NOMO-1 treated with dmso at 0.1 percent for 144 hours (cell line): ENCODE measurements at regions not wholly inside any gene's neighbourhood (a gene's known extent, or its start where the extent isn't known, plus 50 kb on each side); places are given as distances from the start of the nearest gene placed in this dataset.

Experiments
- DNase-seq: peaks from one replicate; lab custom pipeline; 2025; ENCODE audit not compliant: unreplicated experiment; lab: John Stamatoyannopoulos, UW

DNA sequence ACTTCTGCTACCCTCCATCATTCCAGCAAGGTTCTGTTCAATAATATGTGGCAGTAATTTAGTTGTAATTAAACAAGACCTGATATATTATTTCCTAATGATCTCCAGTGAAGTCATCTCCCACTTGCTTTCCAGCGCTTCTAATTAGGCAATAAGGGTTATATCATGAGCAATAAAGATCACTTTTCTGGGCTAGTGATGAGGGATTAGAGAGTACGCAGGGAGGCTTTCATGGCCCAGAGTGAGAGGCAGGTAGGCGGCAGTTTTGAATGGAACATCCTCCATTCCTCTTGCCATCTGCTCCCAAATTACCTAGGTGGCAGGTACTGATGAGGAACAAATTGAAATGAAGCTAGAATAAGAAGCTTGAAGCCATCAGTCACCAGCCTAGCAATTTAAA lies 358.1 kb upstream of the SYT4 start:
- DNase-seq = no peak

DNA sequence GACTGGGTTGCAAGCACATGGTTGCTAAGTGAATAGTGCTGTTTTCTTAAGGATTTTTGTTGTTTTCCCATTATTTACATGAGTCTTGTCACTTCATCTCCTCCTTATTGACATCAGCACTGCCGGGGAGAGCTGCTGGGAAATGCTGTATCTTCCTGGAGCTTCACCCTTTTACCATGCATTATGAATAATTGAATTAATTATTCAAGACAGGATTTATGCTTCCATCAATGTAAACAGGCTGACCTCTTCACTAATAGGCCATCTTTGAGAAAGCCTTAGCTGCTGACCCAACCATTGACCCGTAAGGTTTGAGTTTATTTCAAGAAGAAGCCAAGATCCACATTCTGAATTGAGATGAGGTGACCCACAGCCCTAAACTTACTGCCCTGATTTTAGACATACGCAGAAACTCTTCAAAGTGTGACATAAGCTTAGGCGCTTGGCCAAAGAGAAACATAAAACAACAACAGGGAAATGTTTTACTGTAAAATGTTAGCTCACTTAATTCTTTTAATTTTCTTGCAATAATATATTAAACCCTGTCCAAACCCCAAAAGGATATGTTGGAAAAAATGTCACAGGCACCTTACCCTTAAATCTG lies 365.5 kb upstream of the SYT4 start:
- no peak for DNase-seq

DNA sequence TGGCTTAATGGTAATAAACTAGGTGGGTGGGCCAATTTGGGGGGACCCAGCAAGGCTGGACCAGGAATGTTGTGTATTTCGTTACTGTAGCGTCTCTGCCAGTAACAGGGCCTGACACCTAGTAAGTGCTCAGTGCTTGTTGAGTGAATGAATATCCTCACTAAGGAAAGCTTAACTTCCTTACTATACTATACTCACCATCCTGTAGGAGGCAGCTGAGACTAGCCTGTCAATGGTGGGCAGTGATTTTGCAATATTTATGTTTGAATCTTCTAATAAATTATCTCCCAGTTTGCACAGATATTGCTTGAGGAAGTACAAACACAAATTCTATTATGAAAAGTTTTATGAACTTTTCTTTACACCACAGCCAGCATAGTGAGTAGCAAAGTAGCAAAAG lies 370.7 kb upstream of the SYT4 start:
- no peak for DNase-seq

DNA sequence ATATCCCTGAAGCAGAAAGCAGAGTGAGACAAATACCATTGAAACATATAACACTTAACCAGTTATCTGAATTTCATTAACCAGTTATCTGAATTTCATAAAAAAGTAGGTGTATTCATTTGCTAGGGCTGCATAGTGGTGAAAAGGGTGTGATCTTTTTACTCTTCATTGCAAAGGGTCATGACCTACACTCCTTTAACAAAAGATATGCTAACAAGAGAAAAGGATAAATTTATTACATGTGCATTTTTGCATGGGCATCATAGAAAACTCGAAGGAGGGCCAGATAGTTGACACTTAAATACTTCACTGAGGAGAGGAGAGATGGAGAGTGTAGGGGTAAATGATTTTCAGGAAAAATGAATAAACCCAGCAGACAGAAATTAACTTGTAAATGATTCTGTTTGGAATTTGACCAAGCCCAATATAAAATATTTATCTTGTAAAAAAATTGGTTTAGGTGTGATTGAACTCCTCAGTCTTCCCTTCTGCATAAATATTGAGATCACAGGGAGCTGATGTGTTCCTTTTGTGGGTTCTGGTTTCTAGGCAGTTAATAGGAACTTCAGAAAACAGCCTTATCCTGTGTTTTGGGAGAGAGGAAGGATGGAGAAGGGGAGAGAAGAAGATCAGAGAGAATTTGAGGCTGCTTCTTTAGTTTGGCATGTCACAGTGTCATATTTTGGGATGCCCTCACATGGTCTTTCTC lies 372.5 kb upstream of the SYT4 start:
- DNase-seq = no peak

DNA sequence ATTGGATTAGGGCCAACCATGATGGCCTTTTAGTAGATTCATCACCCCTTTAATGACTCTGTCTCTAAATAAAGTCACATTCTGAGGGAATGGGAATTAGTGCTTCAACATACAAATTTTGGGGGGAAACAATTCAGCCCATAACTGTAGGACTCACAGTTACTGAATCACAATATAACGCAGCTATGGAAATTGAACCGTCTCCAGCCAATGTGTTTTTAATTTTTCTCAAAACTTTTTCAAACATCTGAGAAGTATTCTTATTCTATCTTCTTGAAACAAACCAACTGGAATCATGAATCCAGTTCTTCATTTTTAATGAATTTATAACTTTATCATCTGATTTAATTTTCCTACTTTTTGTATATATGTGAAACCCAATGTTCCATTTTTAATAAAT lies 373.1 kb upstream of the SYT4 start:
- DNase-seq = no peak

DNA sequence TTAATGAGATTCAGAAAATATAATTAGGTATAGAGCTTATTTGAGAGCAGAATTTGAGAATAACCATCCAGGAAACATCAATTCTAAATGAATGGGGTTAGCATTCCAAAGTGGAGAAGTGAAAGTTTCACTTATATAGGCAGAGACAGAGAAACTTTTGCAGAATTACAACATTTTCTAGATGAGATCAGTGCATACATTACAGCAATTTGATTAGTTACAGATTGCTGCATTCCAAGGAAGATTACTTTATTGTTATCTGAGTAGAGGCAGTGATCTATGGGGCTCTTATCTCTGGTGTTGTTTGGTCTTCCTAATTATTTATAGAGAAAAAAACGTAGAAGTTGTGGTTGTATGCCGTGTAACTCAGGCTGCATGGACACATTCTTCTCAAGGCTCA lies 373.8 kb upstream of the SYT4 start:
- no peak for DNase-seq

DNA sequence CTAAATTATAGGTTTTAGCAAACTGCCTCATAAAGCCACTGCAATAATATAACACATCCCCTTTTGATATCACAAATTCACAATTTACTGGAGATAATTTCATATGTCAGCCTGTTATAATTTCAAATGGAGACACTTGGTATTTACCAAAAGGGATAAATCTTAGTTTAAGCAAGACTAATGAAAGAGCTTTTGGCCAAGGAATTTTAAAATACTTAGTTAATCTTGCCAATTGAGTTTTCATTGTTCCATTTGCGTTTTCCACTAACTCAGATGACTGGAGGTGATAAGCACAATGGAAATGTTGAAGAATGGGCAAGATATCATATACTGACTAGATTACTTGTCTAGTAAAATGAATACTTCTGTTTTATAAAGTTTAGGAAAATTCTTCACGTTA lies 379.3 kb upstream of the SYT4 start:
- DNase-seq = no peak

DNA sequence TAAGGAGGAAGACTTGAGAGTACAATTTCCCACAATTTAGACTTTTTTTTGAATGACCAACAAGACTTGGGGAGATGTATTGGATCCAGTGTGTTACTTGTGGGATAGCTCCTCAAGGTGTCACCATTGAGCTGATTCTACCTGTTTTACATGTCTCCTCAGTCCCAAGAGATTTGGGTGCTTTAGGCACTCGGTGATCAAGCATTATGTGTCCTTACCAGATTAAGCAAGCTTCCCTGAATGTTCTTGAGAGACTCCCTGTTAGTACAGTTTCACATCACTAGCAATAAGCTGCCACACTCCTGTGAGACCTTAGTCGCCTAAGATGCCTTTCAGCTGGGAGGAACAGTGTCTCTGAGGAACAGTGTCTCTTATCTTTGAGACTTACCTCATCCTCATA lies 384.3 kb upstream of the SYT4 start:
- DNase-seq = no peak

DNA sequence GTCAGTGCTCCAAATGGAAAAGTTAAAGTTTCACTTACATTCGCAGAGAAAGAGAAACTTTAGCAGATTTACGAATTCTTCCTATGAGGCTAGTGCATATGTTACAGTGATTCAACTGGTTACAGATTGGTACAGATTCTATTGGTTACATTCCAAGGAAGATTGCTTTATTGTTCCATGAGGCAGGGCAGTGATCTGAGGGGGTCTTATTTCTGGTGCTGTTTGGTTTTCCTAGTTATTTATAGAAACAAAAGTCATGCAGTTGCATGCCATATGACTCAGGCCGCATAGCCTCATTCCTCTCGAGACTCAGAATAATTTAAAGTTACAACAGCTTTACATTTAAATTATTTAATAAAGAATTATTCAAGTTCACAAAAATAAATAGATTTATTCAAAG lies 385.4 kb upstream of the SYT4 start:
- DNase-seq = no peak

DNA sequence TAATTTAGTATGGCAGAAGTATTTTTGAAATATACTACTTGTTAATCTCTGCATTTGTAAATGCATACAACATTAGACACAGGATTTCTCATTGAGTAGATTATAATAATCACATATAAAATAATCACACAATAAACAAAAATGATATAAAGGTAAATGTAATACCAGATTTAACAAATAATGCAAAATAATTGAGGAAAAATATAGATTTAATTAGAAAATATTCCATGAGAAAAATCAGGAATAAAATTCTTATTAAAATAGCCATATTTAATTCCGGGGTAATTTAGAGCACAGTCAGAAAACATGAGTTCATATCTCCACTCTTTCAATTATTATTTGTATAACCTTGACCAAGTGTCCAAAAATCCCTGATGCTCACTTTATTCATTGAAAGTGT lies 385.9 kb upstream of the SYT4 start:
- DNase-seq = no peak

DNA sequence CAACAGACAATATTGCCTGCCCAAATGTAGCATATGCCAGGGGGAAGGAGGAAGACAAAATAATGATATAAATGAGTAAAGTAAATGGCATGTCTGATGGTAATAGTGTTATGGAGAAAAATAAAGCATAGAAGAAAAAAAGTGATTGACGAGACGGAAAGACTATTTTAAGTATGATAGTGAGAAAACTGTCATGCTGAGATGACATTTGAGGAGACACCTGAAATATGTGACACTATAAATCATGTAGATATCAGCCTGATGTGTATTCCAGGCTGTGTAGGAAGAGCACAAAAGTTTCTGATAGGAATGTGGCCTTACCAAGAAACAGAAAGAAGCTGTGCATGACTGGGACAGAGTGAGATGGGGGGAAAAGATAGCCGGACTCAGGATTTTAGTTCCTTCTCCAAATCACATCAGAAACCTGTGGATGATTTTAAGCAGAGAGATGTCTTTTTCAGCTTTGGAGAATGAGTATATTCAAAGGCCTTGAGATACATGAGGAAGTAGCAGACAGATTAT lies 387.3 kb upstream of the SYT4 start:
- DNase-seq = no peak

DNA sequence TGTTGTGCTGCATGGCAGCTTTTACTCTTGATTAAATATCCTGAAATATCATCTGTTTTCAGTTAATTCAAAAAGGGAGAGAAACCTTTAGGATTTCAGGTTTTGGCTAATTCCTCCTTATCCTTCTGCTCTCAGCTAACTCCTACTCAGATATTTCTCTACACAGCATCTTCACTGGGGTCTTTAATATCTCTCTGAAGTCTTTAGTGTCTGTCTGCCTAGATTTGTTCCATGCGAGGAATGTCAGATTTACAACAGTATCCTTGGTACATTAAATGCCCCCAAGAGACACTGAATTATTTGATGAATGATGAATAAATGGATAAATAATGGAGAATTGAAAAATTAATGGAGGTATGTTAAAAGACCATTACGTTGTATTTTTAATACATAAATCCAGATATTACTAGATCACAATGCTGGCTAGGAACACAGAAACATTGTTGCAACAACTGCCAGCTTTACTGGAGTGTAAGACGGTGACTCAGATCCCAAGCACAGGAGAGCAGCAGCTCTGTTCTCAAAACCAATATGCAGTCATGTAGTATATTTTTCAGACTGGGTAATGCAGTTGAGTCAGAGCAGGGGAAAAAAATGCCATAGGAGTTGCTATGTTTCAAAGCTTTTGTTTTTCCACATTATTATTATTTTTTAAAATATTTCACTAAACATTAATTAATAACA lies 388.0 kb upstream of the SYT4 start:
- no peak for DNase-seq

DNA sequence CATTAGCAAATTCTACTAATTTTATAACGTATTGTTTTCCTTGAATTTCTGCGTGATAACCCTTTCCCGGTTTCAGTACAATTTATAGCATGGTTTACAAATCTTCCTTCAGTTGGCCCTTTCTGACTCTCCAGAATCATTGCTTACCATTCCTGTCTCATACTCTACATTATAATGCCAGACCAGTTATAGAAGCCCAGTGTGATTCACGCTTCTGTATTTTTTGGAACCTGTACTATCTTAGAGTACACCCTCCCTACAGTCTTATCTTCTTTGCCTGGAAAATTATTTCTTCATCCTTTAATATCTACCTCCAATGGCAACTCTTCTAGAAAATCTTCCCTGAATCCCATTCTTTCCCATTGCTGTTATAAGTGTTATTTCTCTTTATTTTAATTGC lies 391.6 kb upstream of the SYT4 start:
- no peak for DNase-seq

DNA sequence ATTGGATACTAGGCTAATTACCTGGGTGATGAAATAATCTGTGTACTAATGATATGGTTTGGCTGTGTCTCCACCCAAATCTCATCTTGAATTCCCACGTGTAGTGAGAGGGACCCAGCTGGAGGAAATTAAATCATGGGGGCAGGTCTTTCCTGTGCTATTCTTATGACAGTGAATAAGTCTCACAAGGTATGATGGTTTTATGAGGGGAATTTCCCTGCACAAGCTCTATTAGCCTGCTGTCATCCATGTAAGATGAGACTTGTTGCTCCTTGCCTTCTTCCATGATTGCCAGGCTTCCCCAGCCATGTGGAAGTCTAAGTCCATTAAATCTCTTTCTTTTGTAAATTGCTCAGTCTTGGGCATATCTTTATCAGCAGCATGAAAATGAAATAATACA lies 394.1 kb upstream of the SYT4 start:
- DNase-seq = no peak

DNA sequence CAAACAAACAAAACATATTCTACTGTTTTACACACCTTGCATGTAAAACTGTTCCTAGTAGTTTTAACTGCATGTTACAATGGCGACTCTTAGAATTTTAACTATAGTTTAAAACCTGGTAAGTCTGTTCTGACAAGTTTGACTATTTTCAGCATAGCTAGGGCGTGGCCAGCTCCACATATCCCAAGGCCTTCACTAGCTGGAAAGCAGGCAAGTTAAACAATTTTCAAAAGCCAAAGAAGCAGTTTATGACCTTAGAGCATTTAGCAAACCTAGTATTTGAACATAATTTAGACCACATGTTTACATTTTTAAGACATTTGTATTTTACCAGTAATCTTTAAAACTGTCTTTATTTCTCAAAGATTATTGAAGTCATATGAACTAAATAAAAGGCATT lies 402.8 kb upstream of the SYT4 start:
- DNase-seq = no peak

DNA sequence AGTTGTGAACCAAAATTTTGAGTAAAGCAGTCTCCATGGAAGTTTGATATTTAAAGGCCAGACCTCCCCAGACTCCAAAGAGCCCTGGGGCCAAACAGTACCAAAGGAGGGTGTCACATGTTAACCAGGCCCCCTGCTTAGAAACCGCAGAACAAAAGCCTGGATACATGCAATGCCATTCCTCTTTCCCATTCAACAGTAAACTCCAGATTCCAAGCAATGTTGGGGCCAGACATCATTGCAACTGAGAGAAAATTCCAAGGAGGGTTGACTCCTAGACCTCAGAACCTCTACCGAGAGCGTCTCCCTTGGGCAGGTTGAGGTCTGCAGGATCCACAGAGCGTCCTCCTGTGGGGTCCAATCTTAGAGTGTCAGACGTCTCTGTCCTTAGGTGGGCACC lies 404.4 kb upstream of the SYT4 start:
- no peak for DNase-seq

DNA sequence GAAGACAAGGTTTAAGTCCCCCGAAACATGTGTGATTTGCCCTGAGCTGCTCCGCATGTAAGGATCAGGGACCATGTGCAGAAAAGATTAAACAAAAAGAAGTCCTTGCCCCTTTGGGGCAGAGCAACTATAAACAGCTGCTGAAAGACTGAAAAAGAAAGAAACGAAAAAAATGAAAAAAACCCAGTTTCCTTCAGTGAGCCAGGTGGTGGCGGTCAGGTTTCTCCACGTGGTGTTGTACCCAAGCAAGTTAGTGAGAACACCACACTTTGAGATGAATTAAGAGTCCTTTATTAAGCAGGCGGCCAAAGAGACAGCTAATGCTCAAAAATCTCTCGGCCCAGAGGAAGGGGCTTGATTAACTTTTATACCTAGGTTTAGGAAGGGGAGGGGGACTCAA lies 404.9 kb upstream of the SYT4 start:
- no peak for DNase-seq

DNA sequence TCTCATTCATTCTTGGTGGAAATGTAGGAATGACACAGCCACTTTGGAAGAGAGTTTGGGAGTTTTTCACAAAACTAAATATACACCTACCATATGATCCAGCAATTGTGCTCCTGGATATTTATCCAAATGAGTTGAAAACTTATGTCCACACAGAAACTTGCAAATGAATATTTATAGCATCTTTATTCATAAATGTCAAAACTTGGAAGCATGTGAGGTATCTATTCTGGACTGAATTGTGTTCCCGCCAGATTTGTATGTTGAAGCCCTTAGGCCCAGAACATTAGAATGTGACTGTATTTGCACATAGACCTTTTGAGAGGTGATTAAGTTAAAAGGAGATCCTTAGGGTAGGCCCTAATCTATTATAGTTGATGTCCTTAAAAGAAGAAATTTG lies 409.4 kb upstream of the SYT4 start:
- DNase-seq = no peak

DNA sequence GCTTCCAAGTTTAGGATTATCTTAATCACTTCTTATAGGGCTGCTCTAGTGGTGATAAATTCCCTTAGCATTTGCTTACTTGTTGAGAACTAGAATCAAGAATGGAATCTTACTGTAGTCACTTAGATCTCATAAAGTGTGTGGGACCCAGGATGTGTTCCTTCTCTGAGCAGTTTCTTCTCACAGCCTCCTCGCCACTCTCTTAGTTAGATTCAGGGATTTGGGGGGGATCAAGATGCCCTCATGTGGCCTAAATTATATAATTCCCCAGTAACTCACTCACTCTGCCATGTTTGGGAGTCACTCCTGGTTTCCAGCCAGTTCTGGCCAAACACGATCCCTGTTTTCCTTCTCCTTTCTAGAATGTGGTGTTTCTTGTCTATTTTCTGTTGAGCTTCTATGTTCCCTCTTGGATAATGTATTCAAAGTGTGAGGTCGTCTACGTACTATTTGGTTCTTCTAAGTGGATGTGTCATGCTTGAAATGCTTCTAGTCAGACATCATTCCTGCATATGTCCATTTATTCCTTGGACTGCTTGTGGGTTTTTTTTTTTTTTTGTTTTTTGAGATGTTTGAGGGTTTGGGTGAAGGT lies 414.9 kb upstream of the SYT4 start:
- no peak for DNase-seq

DNA sequence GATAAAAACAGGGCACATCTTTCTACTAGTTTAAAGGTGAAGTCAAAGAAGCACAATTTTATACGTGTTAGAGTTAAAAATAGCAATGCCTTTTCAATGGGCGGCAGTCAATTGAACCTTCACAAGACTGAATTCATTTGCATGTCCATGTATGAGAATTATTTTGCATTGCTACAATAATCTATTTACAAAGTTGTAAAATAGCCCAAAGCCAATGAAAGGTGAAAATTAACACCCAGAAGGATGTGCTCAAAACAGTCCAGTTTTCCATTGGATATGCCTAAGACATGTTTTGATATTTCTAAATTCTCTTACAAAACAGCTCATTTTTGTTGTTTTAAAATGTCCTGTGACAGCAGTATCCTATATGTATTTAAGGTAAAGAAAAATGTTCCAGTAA lies 425.1 kb upstream of the SYT4 start:
- DNase-seq = no peak

DNA sequence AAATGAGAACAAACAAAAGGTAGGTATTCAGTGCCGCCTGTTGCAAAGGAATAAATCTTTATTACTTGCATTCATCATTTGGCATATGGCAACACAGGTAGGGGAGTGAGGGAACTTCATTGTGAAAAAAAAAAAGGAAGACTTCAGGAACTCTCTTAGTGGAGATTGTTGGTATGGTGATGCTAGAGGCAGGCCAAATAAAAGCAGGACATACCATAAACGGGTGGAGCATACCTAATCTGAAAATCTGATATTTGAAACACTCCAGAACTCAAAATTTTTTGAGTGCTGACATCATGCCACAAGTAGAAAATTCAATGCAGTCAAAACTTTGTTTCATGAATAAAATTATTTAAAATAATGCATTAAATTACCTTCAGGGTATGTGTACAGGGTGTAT lies 425.8 kb upstream of the SYT4 start:
- DNase-seq = no peak

DNA sequence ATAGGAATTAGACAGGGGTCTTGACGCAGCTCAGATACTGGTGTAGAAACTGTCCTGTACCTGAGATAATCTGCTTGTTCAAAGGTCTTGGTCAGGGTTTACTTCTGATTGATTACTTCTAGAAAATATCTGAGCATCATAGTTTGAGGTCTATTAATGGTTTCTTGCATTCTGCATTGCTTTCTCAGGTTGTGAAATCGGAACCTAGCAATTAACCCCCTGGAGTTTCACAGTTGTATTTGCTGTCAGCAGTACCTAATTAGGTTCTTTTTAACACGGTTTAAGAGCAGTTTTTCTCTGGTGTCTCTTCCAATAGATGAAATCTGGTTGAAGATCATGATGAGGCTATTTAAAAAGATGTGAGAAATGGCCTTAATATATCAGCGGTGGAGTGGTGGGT lies 428.6 kb upstream of the SYT4 start:
- no peak for DNase-seq
